ENCODE measurements at regions not wholly inside any gene's neighbourhood (a gene's known extent, or its start where the extent isn't known, plus 50 kb on each side); places are given as distances from the start of the nearest gene placed in this dataset.
"Not testable (repeated sequence)": the region's sequence is repeated elsewhere in the genome, so short reads cannot be mapped to it uniquely, and the experiment has no call there.

DNA sequence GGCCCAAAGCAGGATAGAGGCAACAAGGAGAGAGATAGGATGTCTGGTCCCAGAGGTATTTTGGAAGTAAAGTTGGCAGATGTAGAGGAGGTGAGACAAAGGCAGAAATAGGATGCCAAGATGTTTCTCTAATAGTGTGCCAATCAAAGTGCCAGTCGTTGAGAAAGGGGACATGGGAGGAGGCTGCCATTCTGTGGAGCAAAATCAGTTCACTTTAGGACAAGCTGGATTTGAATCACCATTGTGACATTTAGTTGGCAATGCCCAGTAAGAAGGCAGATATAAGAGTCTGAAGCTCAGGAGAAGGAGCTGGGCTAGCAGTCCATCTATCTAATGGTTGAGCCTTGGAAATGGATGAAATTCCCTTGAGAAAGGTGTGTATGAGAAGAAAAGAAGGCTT is 53.8 kb downstream of the ADRB2 start:
- Histone ChIP-seq H3K27me3 (ENCODE audit: insufficient read depth, insufficient read length) (no peaks in the 10 kb centered on the region), H3K36me3 (ENCODE audit: insufficient read depth, insufficient read length, low read length) (no peaks in the 10 kb centered on the region), H3K9ac (ENCODE audit: insufficient read length, low read depth) (no peak overlapping the region), H3K4me1 (ENCODE audit: insufficient read depth, insufficient read length) (no peaks in the 10 kb centered on the region), H3K9me3 (ENCODE audit: insufficient read depth, low read length) (no peaks in the 10 kb centered on the region), H3K4me3 (ENCODE audit: insufficient read length, low read depth) (no peak overlapping the region)
- no peak for TF ChIP-seq ZNF274 (IDR thresholded peaks at IDR 0.05; ENCODE audit: low read depth, low read length)
- DNase-seq (ENCODE audit: low read depth, low spot score): no peak

- DNase-seq (ENCODE audit: low read depth, low spot score): no peak
- TF ChIP-seq YY1 (IDR thresholded peaks at IDR 0.05; ENCODE audit: insufficient read depth, insufficient read length): no peak
- Histone ChIP-seq H3K9ac (ENCODE audit: insufficient read length, low read depth) (no peak overlapping the region), H3K9me3 (ENCODE audit: insufficient read depth, low read length) (no peaks in the 10 kb centered on the region), H3K27me3 (ENCODE audit: insufficient read depth, insufficient read length) (no peaks in the 10 kb centered on the region), H3K36me3 (ENCODE audit: insufficient read depth, insufficient read length, low read length) (no peaks in the 10 kb centered on the region), H3K4me1 (ENCODE audit: insufficient read depth, insufficient read length) (no peaks in the 10 kb centered on the region), H3K4me3 (ENCODE audit: insufficient read length, low read depth) (no peak overlapping the region)
These were observed 54.3 kb downstream of the ADRB2 start for GRCh38 chr5:148880696-148881095.

- no peak for TF ChIP-seq YY1 (IDR thresholded peaks at IDR 0.05; ENCODE audit: insufficient read depth, insufficient read length)
- TF ChIP-seq ZNF274 (IDR thresholded peaks at IDR 0.05; ENCODE audit: low read depth, low read length): no peak
- no peak for TF ChIP-seq SUZ12 (IDR thresholded peaks at IDR 0.05; ENCODE audit: extremely low read depth, insufficient read depth, insufficient read length)
- Histone ChIP-seq H3K4me3 (ENCODE audit: insufficient read length, low read depth) (no peak overlapping the region), H3K27me3 (ENCODE audit: insufficient read depth, insufficient read length) (no peaks in the 10 kb centered on the region)
These were observed 55.9 kb downstream of the ADRB2 start for GRCh38 chr5:148882332-148882731.

DNA sequence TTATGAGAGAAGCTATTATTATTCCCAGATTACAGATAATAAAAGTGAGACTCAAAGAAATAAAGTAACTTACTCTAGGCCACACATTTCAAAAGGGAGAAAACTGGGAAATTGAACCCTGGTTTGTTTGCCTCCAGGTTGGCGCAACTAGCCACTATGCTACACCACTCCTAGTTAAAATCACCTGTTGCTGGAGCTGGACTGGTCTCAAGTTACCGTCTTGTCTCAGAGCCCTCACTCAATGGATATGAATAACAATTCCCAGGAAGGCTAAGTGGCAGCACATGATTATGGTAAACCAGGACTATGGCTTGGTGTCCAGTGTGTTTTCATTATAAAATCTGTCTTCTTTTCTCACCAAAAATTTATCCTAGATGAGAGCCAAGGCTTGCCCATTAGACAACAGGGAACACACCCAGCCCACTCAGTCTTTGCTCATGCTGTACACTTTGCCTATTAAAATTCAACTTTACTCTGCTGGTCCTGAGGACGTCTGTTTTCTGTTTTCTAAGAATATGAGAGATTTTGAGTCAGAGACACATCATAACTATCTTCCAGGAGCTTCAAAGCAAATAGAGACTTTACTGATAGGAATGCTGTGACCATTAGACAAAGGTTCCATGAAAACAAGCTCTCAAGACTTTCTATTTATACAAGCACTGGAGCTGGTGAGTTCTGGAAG is 58.1 kb downstream of the ADRB2 start:
- Histone ChIP-seq H3K9me3 (ENCODE audit: insufficient read depth, low read length) (no peaks in the 10 kb centered on the region), H3K27me3 (ENCODE audit: insufficient read depth, insufficient read length) (no peaks in the 10 kb centered on the region), H3K36me3 (ENCODE audit: insufficient read depth, insufficient read length, low read length) (no peaks in the 10 kb centered on the region), H3K4me3 (ENCODE audit: insufficient read length, low read depth) (no peak overlapping the region), H3K4me1 (ENCODE audit: insufficient read depth, insufficient read length) (no peaks in the 10 kb centered on the region), H3K9ac (ENCODE audit: insufficient read length, low read depth) (no peak overlapping the region)
- DNase-seq (ENCODE audit: low read depth, low spot score): no peak
- TF ChIP-seq YY1 (IDR thresholded peaks at IDR 0.05; ENCODE audit: insufficient read depth, insufficient read length) (no peak), ZNF274 (IDR thresholded peaks at IDR 0.05; ENCODE audit: low read depth, low read length) (no peak)

More at GRCh38 chr5:148882332-148882731, 55.9 kb downstream of the ADRB2 start:
- Histone ChIP-seq H3K4me1 (ENCODE audit: insufficient read depth, insufficient read length) (no peaks in the 10 kb centered on the region), H3K36me3 (ENCODE audit: insufficient read depth, insufficient read length, low read length) (no peaks in the 10 kb centered on the region), H3K9me3 (ENCODE audit: insufficient read depth, low read length) (no peaks in the 10 kb centered on the region), H3K9ac (ENCODE audit: insufficient read length, low read depth) (no peak overlapping the region)
- DNase-seq (ENCODE audit: low read depth, low spot score): no peak

- no peak for TF ChIP-seq SUZ12 (IDR thresholded peaks at IDR 0.05; ENCODE audit: extremely low read depth, insufficient read depth, insufficient read length)
- TF ChIP-seq YY1 (IDR thresholded peaks at IDR 0.05; ENCODE audit: insufficient read depth, insufficient read length): no peak
- TF ChIP-seq ZNF274 (IDR thresholded peaks at IDR 0.05; ENCODE audit: low read depth, low read length): no peak
- Histone ChIP-seq H3K27me3 (ENCODE audit: insufficient read depth, insufficient read length) (no peaks in the 10 kb centered on the region), H3K9ac (ENCODE audit: insufficient read length, low read depth) (no peak overlapping the region), H3K9me3 (ENCODE audit: insufficient read depth, low read length) (no peaks in the 10 kb centered on the region), H3K4me3 (ENCODE audit: insufficient read length, low read depth) (no peak overlapping the region), H3K36me3 (ENCODE audit: insufficient read depth, insufficient read length, low read length) (no peaks in the 10 kb centered on the region), H3K4me1 (ENCODE audit: insufficient read depth, insufficient read length) (no peaks in the 10 kb centered on the region)
- no peak for DNase-seq (ENCODE audit: low read depth, low spot score)
These were observed 60.9 kb downstream of the ADRB2 start for GRCh38 chr5:148887123-148887881.

DNA sequence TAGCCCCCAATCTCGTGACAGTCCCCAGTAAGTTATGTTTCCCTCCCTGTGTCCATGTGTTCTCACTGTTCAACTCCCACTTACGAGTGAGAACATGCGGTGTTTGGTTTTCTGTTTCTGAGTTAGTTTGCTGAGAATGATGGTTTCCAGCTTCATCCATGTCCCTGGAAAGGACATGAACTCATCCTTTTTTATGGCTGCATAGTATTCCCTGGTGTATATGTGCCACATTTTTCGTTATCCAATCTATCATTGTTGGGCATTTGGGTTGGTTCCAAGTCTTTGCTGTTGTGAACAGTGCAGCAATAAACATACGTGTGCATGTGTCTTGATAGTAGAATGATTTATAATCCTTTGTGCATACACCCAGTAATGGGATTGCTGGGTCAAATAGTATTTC is 63.5 kb downstream of the ADRB2 start:
- not testable (repeated sequence) for H3K27me3 ChIP-seq (ENCODE audit: insufficient read depth, insufficient read length); DNase-seq (ENCODE audit: low read depth, low spot score); H3K4me3 ChIP-seq (ENCODE audit: insufficient read length, low read depth); H3K9me3 ChIP-seq (ENCODE audit: insufficient read depth, low read length); H3K4me1 ChIP-seq (ENCODE audit: insufficient read depth, insufficient read length); H3K36me3 ChIP-seq (ENCODE audit: insufficient read depth, insufficient read length, low read length); H3K9ac ChIP-seq (ENCODE audit: insufficient read length, low read depth)

- H3K36me3 ChIP-seq (ENCODE audit: insufficient read depth, insufficient read length, low read length); H3K4me3 ChIP-seq (ENCODE audit: insufficient read length, low read depth); H3K9ac ChIP-seq (ENCODE audit: insufficient read length, low read depth); DNase-seq (ENCODE audit: low read depth, low spot score); H3K27me3 ChIP-seq (ENCODE audit: insufficient read depth, insufficient read length); H3K9me3 ChIP-seq (ENCODE audit: insufficient read depth, low read length); H3K4me1 ChIP-seq (ENCODE audit: insufficient read depth, insufficient read length): not testable (repeated sequence)
These were observed 69.0 kb downstream of the ADRB2 start for GRCh38 chr5:148895441-148895840.

- H3K27me3 ChIP-seq (ENCODE audit: insufficient read depth, insufficient read length): no peaks in the 10 kb centered on the region
- no peaks in the 10 kb centered on the region for H3K36me3 ChIP-seq (ENCODE audit: insufficient read depth, insufficient read length, low read length)
- peaks cover 4% of the 10 kb centered on the region for H3K4me1 ChIP-seq (ENCODE audit: insufficient read depth, insufficient read length)
- no peak overlapping the region for H3K9ac ChIP-seq (ENCODE audit: insufficient read length, low read depth)
- no peak overlapping the region for H3K4me3 ChIP-seq (ENCODE audit: insufficient read length, low read depth)
- TF ChIP-seq YY1 (IDR thresholded peaks at IDR 0.05; ENCODE audit: insufficient read depth, insufficient read length) (no peak), ZNF274 (IDR thresholded peaks at IDR 0.05; ENCODE audit: low read depth, low read length) (no peak), SUZ12 (IDR thresholded peaks at IDR 0.05; ENCODE audit: extremely low read depth, insufficient read depth, insufficient read length) (no peak)
- no peaks in the 10 kb centered on the region for H3K9me3 ChIP-seq (ENCODE audit: insufficient read depth, low read length)
- no peak for DNase-seq (ENCODE audit: low read depth, low spot score)
These were observed 71.4 kb downstream of the ADRB2 start for GRCh38 chr5:148897842-148898241.

All from NT2/D1 (cell line).